ENCODE measurements at regions not wholly inside any gene's neighbourhood (a gene's known extent, or its start where the extent isn't known, plus 50 kb on each side); places are given as distances from the start of the nearest gene placed in this dataset.

DNA sequence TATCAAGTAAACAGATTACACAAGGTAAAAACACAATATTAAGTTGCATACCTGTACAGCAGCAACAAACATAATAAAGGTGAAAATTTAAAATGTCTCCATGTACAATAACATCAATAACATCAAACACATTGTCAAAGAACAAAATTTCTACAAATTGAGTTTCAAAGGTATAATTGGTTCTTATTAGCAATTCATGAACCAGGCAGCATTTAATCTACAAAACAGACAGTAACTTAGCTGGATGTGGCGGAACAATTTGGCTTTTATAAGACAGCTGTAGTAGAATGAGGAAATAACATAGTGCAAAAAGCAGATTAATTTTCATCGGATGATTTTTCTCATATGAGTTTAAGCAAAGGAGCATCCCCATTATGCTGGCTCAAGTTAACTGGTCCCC is 1176.8 kb downstream of the EFNA5 start:
- Histone ChIP-seq H3K79me2 (ENCODE audit: insufficient read depth, low read length) (no peaks in the 10 kb centered on the region), H2BK5ac (ENCODE audit: insufficient read length, low read length) (no peak overlapping the region), H3K27ac (ENCODE audit: insufficient read length, low read depth, low read length) (no peak overlapping the region), H2AK5ac (ENCODE audit: insufficient read length, low read length) (no peak overlapping the region), H3K4me1 (ENCODE audit: insufficient read depth, low read length) (no peaks in the 10 kb centered on the region), H3K23ac (ENCODE audit: insufficient read length, low read depth, low read length) (no peak overlapping the region), H3K9ac (ENCODE audit: extremely low read depth, insufficient read length, low read length) (no peak overlapping the region), H2BK15ac (ENCODE audit: low read depth, low read length) (no peak overlapping the region), H4K5ac (ENCODE audit: insufficient read length, low read depth, low read length) (no peak overlapping the region), H3K56ac (ENCODE audit: insufficient read length, low read depth, low read length) (no peak overlapping the region), H2BK120ac (ENCODE audit: low read depth, low read length, poor library complexity, severe bottlenecking) (no peak overlapping the region), H2BK20ac (ENCODE audit: low read depth, low read length, poor library complexity, severe bottlenecking) (no peak overlapping the region), H3K23me2 (ENCODE audit: insufficient read length, low read depth, low read length, poor library complexity, severe bottlenecking) (no peaks in the 10 kb centered on the region), H3K18ac (ENCODE audit: insufficient read length, low read depth, low read length) (no peak overlapping the region), H3T11ph (ENCODE audit: low read length) (no peak overlapping the region), H3K4me2 (ENCODE audit: insufficient read depth, insufficient read length, low read length) (no peak overlapping the region), H4K91ac (ENCODE audit: insufficient read length, low read depth, low read length) (no peak overlapping the region), H4K20me1 (ENCODE audit: control insufficient read depth, insufficient read depth, insufficient read length) (no peaks in the 10 kb centered on the region), H3K79me1 (ENCODE audit: insufficient read depth, low read depth, low read length, poor library complexity, severe bottlenecking) (no peaks in the 10 kb centered on the region), H2AFZ (ENCODE audit: low read length) (no peak overlapping the region), H3K14ac (ENCODE audit: insufficient read depth, low read length) (no peak overlapping the region), H3K9me3 (ENCODE audit: control insufficient read depth, low read depth, low read length) (no peaks in the 10 kb centered on the region), H3K4ac (ENCODE audit: low read depth, low read length) (no peak overlapping the region), H2BK12ac (ENCODE audit: insufficient read length, low read depth, low read length) (no peak overlapping the region), H3K27me3 (ENCODE audit: insufficient read depth, low read length) (no peaks in the 10 kb centered on the region), H4K8ac (replicated peaks; ENCODE audit: insufficient read length, low read depth, low read length) (no peak overlapping the region)
- no peaks in the 10 kb centered on the region for H3K4me1 Mint-ChIP-seq
- H3K27ac Mint-ChIP-seq: no peak overlapping the region
- TF ChIP-seq, protein P1, sequence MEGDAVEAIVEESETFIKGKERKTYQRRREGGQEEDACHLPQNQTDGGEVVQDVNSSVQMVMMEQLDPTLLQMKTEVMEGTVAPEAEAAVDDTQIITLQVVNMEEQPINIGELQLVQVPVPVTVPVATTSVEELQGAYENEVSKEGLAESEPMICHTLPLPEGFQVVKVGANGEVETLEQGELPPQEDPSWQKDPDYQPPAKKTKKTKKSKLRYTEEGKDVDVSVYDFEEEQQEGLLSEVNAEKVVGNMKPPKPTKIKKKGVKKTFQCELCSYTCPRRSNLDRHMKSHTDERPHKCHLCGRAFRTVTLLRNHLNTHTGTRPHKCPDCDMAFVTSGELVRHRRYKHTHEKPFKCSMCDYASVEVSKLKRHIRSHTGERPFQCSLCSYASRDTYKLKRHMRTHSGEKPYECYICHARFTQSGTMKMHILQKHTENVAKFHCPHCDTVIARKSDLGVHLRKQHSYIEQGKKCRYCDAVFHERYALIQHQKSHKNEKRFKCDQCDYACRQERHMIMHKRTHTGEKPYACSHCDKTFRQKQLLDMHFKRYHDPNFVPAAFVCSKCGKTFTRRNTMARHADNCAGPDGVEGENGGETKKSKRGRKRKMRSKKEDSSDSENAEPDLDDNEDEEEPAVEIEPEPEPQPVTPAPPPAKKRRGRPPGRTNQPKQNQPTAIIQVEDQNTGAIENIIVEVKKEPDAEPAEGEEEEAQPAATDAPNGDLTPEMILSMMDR (conservative IDR thresholded peaks at IDR 0.05): no peak
- no peaks in the 10 kb centered on the region for H3K36me3 Mint-ChIP-seq (ENCODE audit: insufficient read depth in 1 of 3, low read depth in 3 of 3)
- WGBS (ENCODE audit: extremely low coverage, insufficient read length, low lambda C conversion rate): no CpG with 5 or more reads among the region's 2 CpGs
- H3K4me3 Mint-ChIP-seq: no peak overlapping the region
- no peaks in the 10 kb centered on the region for H3K27me3 Mint-ChIP-seq (ENCODE audit: low read depth)
- no peak for DNase-seq
- H3K9me3 Mint-ChIP-seq: no peaks in the 10 kb centered on the region; a peak in 1 of 5 replicates
